HEK293 (cell line): ENCODE measurements at regions not wholly inside any gene's neighbourhood (a gene's known extent, or its start where the extent isn't known, plus 50 kb on each side); places are given as distances from the start of the nearest gene placed in this dataset.

Experiments used
- CTCF ChIA-PET: fragments of 350-600 bp; formaldehyde crosslinking; extraction: SDS; loops from one replicate; lab custom pipeline; 2021; ENCODE audit warnings: antibody characterized with exemption; lab: Yijun Ruan, JAX
- POLR2A ChIA-PET: fragments of 300-600 bp; formaldehyde crosslinking; extraction: SDS; loops from one replicate; lab custom pipeline; 2020; ENCODE audit warnings: antibody characterized with exemption, inconsistent platforms; lab: Yijun Ruan, JAX
- H3K27ac ChIP-seq: fragments of 200-500 bp; sonication (Bioruptor generic); 2 replicates; pipeline ENCODE4 v1.5.1; 2014; ENCODE audit warnings: low read depth, low read length, control low read depth, inconsistent platforms; ENCODE audit errors: extremely low read depth
- H3K36me3 ChIP-seq, 2 experiments: fragments of 200-500 bp in 1 of 2; sonication (Bioruptor generic) in 1 of 2; 1 replicate in 1 of 2; 2 replicates in 1 of 2; pipeline ENCODE4 v1.5.1; 2014 to 2017; ENCODE audit warnings: inconsistent platforms in 2 of 2, low read length in 2 of 2; ENCODE audit not compliant: control insufficient read depth in 2 of 2, insufficient read depth in 1 of 2
- H3K4me1 ChIP-seq: fragments of 200-500 bp; sonication (Bioruptor generic); 2 replicates; pipeline ENCODE4 v1.5.1; 2014; ENCODE audit warnings: mild to moderate bottlenecking, low read length, inconsistent platforms; ENCODE audit not compliant: control insufficient read depth, insufficient read depth
- H3K4me3 ChIP-seq: 2 replicates; pipeline ENCODE4 v1.5.1; 2011; ENCODE audit warnings: low read depth, mild to moderate bottlenecking, control low read depth, low read length, moderate library complexity
- H3K9me3 ChIP-seq: fragments of 200-500 bp; sonication (Bioruptor generic); 2 replicates; pipeline ENCODE4 v1.5.1; 2014; ENCODE audit warnings: low read depth, low read length, inconsistent platforms; ENCODE audit not compliant: control insufficient read depth, insufficient read depth
- BCL11B ChIP-seq: fragments of 450-650 bp; formaldehyde crosslinking; IDR thresholded peaks from 2 replicates; pipeline ENCODE4 v1.5.1; 2016; ENCODE audit warnings: low read depth, missing biosample characterization, missing genetic modification characterization
- GLI4 ChIP-seq: fragments of 450-650 bp; formaldehyde crosslinking; IDR thresholded peaks from 2 replicates; pipeline ENCODE4 v1.5.1; 2016; ENCODE audit warnings: missing biosample characterization, missing genetic modification characterization
- INSM2 ChIP-seq: fragments of 450-650 bp; formaldehyde crosslinking; IDR thresholded peaks from 2 replicates; pipeline ENCODE4 v1.5.1; 2016; ENCODE audit warnings: missing biosample characterization, missing genetic modification characterization
- KLF1 ChIP-seq: fragments of 450-650 bp; formaldehyde crosslinking; IDR thresholded peaks from 2 replicates; pipeline ENCODE4 v1.5.1; 2016; ENCODE audit warnings: missing biosample characterization, missing genetic modification characterization
- KLF17 ChIP-seq: fragments of 450-650 bp; formaldehyde crosslinking; IDR thresholded peaks from 2 replicates; pipeline ENCODE4 v1.5.1; 2016; ENCODE audit warnings: missing biosample characterization, missing genetic modification characterization
- PBX3 ChIP-seq: sonication (generic); formaldehyde crosslinking; IDR thresholded peaks from 2 replicates; pipeline ENCODE4 v1.8.1; 2022; ENCODE audit warnings: mild to moderate bottlenecking, moderate library complexity, missing genetic modification reagents
- PRDM10 ChIP-seq: fragments of 450-650 bp; formaldehyde crosslinking; IDR thresholded peaks from 2 replicates; pipeline ENCODE4 v1.5.1; 2016; ENCODE audit warnings: missing biosample characterization, missing genetic modification characterization
- SETDB1 ChIP-seq: IDR thresholded peaks from one replicate; pipeline ENCODE4 v1.6.1; 2017; ENCODE audit warnings: mild to moderate bottlenecking, low read length, moderate library complexity, mixed read lengths; ENCODE audit not compliant: insufficient read length
- SP7 ChIP-seq: fragments of 450-650 bp; formaldehyde crosslinking; IDR thresholded peaks from 2 replicates; pipeline ENCODE4 v1.5.1; 2016; ENCODE audit warnings: missing biosample characterization, missing genetic modification characterization
- ZBTB7A ChIP-seq: fragments of 450-650 bp; formaldehyde crosslinking; IDR thresholded peaks from 2 replicates; pipeline ENCODE4 v1.5.1; 2016; ENCODE audit warnings: low read depth, missing biosample characterization, missing genetic modification characterization
- ZNF223 ChIP-seq: fragments of 450-650 bp; formaldehyde crosslinking; IDR thresholded peaks from 2 replicates; pipeline ENCODE4 v1.5.1; 2016; ENCODE audit warnings: missing biosample characterization, missing genetic modification characterization
- ZNF280C ChIP-seq: fragments of 450-650 bp; formaldehyde crosslinking; IDR thresholded peaks from 2 replicates; pipeline ENCODE4 v1.5.1; 2016; ENCODE audit warnings: missing biosample characterization, missing genetic modification characterization
- ZNF350 ChIP-seq: fragments of 450-650 bp; formaldehyde crosslinking; IDR thresholded peaks from 2 replicates; pipeline ENCODE4 v1.5.0; 2017; ENCODE audit warnings: missing biosample characterization, mild to moderate bottlenecking, missing genetic modification characterization
- ZNF423 ChIP-seq: fragments of 450-650 bp; formaldehyde crosslinking; IDR thresholded peaks from 2 replicates; pipeline ENCODE4 v1.5.1; 2016; ENCODE audit warnings: missing biosample characterization, missing genetic modification characterization
- ZNF433 ChIP-seq: fragments of 450-650 bp; formaldehyde crosslinking; IDR thresholded peaks from 2 replicates; pipeline ENCODE4 v1.5.1; 2016; ENCODE audit warnings: missing biosample characterization, missing genetic modification characterization, low read depth
- ZNF48 ChIP-seq: fragments of 450-650 bp; formaldehyde crosslinking; IDR thresholded peaks from 2 replicates; pipeline ENCODE4 v1.5.1; 2016; ENCODE audit warnings: missing biosample characterization, missing genetic modification characterization
- ZNF623 ChIP-seq: fragments of 450-650 bp; formaldehyde crosslinking; IDR thresholded peaks from 2 replicates; pipeline ENCODE4 v1.5.1; 2016; ENCODE audit warnings: missing biosample characterization, missing genetic modification characterization
- ZNF76 ChIP-seq: fragments of 450-650 bp; formaldehyde crosslinking; IDR thresholded peaks from 2 replicates; pipeline ENCODE4; 2016; ENCODE audit warnings: low read depth, missing biosample characterization, missing genetic modification characterization, borderline replicate concordance

- TF ChIP-seq ZNF350 (tag by site-specific recombination) (no peak), INSM2 (tag by site-specific recombination) (no peak), ZNF280C (no peak), PRDM10 (tag by site-specific recombination) (no peak), ZNF433 (tag by site-specific recombination) (no peak), ZNF48 (tag by site-specific recombination) (no peak)
These were observed 165.5 kb upstream of the KLF12 start (continued) for GRCh38 chr13:74299721-74300120.

GRCh38 chr13:74298923-74299322 lies 164.7 kb upstream of the KLF12 start:
- Histone ChIP-seq H3K4me1 (no peaks in the 10 kb centered on the region), H3K36me3 (no peaks in the 10 kb centered on the region), H3K4me3 (no peak overlapping the region), H3K9me3 (no peaks in the 10 kb centered on the region), H3K27ac (no peak overlapping the region)
- ChIA-PET CTCF (no interaction called here), POLR2A (no interaction called here)
- TF ChIP-seq ZBTB7A (tag by site-specific recombination) (no peak), ZNF623 (tag by site-specific recombination) (peak; percentile 56)

- CTCF ChIA-PET, result interaction anchor here (0.6 to 1.2 kb wide), 4 partner anchors 13 to 497 kb away, joined by 3 to 5 read pairs (median 3); no protein-coding TSS in a partner anchor
- H3K9me3 ChIP-seq, result no peaks in the 10 kb centered on the region
- H3K27ac ChIP-seq, result no peak overlapping the region
- peaks cover 3% of the 10 kb centered on the region; the same call in 1 of the 2 replicates for H3K4me1 ChIP-seq
- POLR2A ChIA-PET, result no interaction called here
- H3K4me3 ChIP-seq, result no peak overlapping the region
- H3K36me3 ChIP-seq, result no peaks in the 10 kb centered on the region
- TF ChIP-seq BCL11B (tag by site-specific recombination), result no peak
- no peak for TF ChIP-seq KLF17 (tag by site-specific recombination)
- TF ChIP-seq GLI4 (tag by site-specific recombination), result no peak
- no peak for TF ChIP-seq ZNF223 (tag by site-specific recombination)
- TF ChIP-seq KLF1 (tag by site-specific recombination), result no peak
- TF ChIP-seq SP7 (tag by site-specific recombination), result peak; percentile 45; the same call in 1 of the 2 replicates
- TF ChIP-seq ZNF76, result no peak
- no peak for TF ChIP-seq ZNF280C
- TF ChIP-seq PBX3 (CRISPR knock-in tag), result no peak
- no peak for TF ChIP-seq ZNF423 (tag by site-specific recombination)
- TF ChIP-seq SETDB1, result peak; percentile 62
These were observed 155.9 kb upstream of the KLF12 start for GRCh38 chr13:74289861-74290773.
